ENCODE measurements at regions not wholly inside any gene's neighbourhood (a gene's known extent, or its start where the extent isn't known, plus 50 kb on each side); places are given as distances from the start of the nearest gene placed in this dataset.

GRCh38 chr1:38129473-38129872 lies 82.9 kb upstream of the POU3F1 start:
- no peak for DNase-seq (ENCODE audit: low read depth)
- peak; percentile 17 for TF ChIP-seq CTCF (IDR thresholded peaks at IDR 0.05; ENCODE audit: insufficient read depth, low read length, severe bottlenecking)

GRCh38 chr1:38128926-38129453 lies 82.4 kb upstream of the POU3F1 start:
- no peak for DNase-seq (ENCODE audit: low read depth)
- Histone ChIP-seq H3K27me3 (ENCODE audit: control insufficient read depth, insufficient read depth, low read length) (no peaks in the 10 kb centered on the region), H3K36me3 (ENCODE audit: control insufficient read depth, insufficient read depth, low read length) (no peaks in the 10 kb centered on the region), H3K4me3 (ENCODE audit: low read depth, low read length) (no peak overlapping the region)
- FAIRE-seq: no peak
- TF ChIP-seq CTCF (IDR thresholded peaks at IDR 0.05; ENCODE audit: insufficient read depth, low read length, severe bottlenecking): no peak

More at GRCh38 chr1:38129473-38129872, 82.9 kb upstream of the POU3F1 start:
- Histone ChIP-seq H3K27me3 (ENCODE audit: control insufficient read depth, insufficient read depth, low read length) (peaks cover 1% of the 10 kb centered on the region), H3K4me3 (ENCODE audit: low read depth, low read length) (no peak overlapping the region), H3K36me3 (ENCODE audit: control insufficient read depth, insufficient read depth, low read length) (no peaks in the 10 kb centered on the region)
- FAIRE-seq: no peak

DNA sequence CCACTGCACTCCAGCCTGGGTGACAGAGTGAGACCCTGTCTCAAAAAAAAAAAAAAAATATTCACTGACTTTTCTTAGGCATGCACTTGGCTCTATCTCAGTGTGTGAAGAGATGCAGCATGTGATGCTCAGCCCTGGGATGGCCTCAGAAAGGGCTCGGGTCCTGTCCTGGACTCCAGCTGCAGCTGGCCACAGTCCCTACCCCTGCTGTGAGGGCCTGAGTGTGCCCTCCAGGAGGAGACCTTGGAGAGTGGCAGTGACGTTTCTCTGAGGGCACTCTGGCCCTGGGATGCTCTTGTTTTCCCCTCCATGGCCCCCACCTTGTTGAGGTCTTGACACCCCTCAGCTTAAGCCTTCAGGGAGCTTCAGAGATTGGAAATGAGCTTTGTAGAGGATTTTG lies 81.9 kb upstream of the POU3F1 start:
- H3K4me3 ChIP-seq (ENCODE audit: low read depth, low read length): no peak overlapping the region
- no peak for TF ChIP-seq CTCF (IDR thresholded peaks at IDR 0.05; ENCODE audit: insufficient read depth, low read length, severe bottlenecking)
- DNase-seq (ENCODE audit: low read depth) (no peak), FAIRE-seq (no peak)
- no peaks in the 10 kb centered on the region for H3K36me3 ChIP-seq (ENCODE audit: control insufficient read depth, insufficient read depth, low read length)
- no peaks in the 10 kb centered on the region for H3K27me3 ChIP-seq (ENCODE audit: control insufficient read depth, insufficient read depth, low read length)

- Histone ChIP-seq H3K36me3 (ENCODE audit: control insufficient read depth, insufficient read depth, low read length) (no peaks in the 10 kb centered on the region), H3K4me3 (ENCODE audit: low read depth, low read length) (no peak overlapping the region), H3K27me3 (ENCODE audit: control insufficient read depth, insufficient read depth, low read length) (no peaks in the 10 kb centered on the region)
- no peak for TF ChIP-seq CTCF (IDR thresholded peaks at IDR 0.05; ENCODE audit: insufficient read depth, low read length, severe bottlenecking)
- DNase-seq (ENCODE audit: low read depth) (peak; percentile 47), FAIRE-seq (no peak)
Measured at GRCh38 chr1:38127428-38127827, 80.8 kb upstream of the POU3F1 start.

DNA sequence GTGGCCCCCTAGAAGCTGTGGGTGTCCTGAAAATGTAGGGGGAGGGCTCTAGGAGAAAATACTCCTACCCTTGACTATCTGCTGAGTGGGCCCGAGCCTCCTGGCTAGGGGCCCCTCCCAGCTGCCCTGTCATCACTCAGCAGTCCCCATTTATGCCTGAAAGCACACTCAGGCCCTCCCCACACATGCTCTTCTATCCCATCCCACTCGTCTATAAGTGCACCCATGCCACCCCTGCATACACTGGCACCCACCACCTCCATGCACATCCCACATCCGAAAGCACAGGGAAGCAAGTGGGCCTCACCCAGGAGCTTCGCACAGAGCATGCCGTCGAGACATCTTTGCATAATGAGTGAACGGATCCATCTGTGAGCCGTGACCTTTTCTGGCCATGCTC lies 80.4 kb upstream of the POU3F1 start:
- Histone ChIP-seq H3K4me3 (ENCODE audit: low read depth, low read length) (no peak overlapping the region), H3K36me3 (ENCODE audit: control insufficient read depth, insufficient read depth, low read length) (no peaks in the 10 kb centered on the region), H3K27me3 (ENCODE audit: control insufficient read depth, insufficient read depth, low read length) (no peaks in the 10 kb centered on the region)
- DNase-seq (ENCODE audit: low read depth) (no peak), FAIRE-seq (no peak)
- TF ChIP-seq CTCF (IDR thresholded peaks at IDR 0.05; ENCODE audit: insufficient read depth, low read length, severe bottlenecking): no peak

- DNase-seq (ENCODE audit: low read depth): peak; percentile 85
- TF ChIP-seq CTCF (IDR thresholded peaks at IDR 0.05; ENCODE audit: insufficient read depth, low read length, severe bottlenecking): no peak
- no peak overlapping the region for H3K4me3 ChIP-seq (ENCODE audit: low read depth, low read length)
- FAIRE-seq: no peak
- H3K36me3 ChIP-seq (ENCODE audit: control insufficient read depth, insufficient read depth, low read length): no peaks in the 10 kb centered on the region
- H3K27me3 ChIP-seq (ENCODE audit: control insufficient read depth, insufficient read depth, low read length): no peaks in the 10 kb centered on the region
Measured at GRCh38 chr1:38125837-38126520, 79.4 kb upstream of the POU3F1 start.
